ENCODE measurements at regions not wholly inside any gene's neighbourhood (a gene's known extent, or its start where the extent isn't known, plus 50 kb on each side); places are given as distances from the start of the nearest gene placed in this dataset.

- in situ Hi-C loops (cut with MboI; ENCODE audit: low sequenced_read_pairs, unreplicated experiment), result no loop called here
- no peak for DNase-seq (ENCODE audit: low spot score)
- TF ChIP-seq CTCF (IDR thresholded peaks at IDR 0.05; ENCODE audit: borderline replicate concordance, control extremely low read depth, extremely low read depth, insufficient read depth, missing control alignments), result no peak
These were observed 258.8 kb downstream of the PLPP3 start for GRCh38 chr1:56320464-56321149.

- no peak for TF ChIP-seq CTCF (IDR thresholded peaks at IDR 0.05; ENCODE audit: borderline replicate concordance, control extremely low read depth, extremely low read depth, insufficient read depth, missing control alignments)
- no peak for DNase-seq (ENCODE audit: low spot score)
- in situ Hi-C loops (cut with MboI; ENCODE audit: low sequenced_read_pairs, unreplicated experiment), result no loop called here
These were observed 261.6 kb downstream of the PLPP3 start for GRCh38 chr1:56317722-56318121.

- DNase-seq (ENCODE audit: low spot score), result no peak
- in situ Hi-C loops (cut with MboI; ENCODE audit: low sequenced_read_pairs, unreplicated experiment), result no loop called here
- TF ChIP-seq CTCF (IDR thresholded peaks at IDR 0.05; ENCODE audit: borderline replicate concordance, control extremely low read depth, extremely low read depth, insufficient read depth, missing control alignments), result no peak
These were observed 263.9 kb downstream of the PLPP3 start for GRCh38 chr1:56315293-56315942.

GRCh38 chr1:56313560-56313959 is 265.8 kb downstream of the PLPP3 start:
- no peak for DNase-seq (ENCODE audit: low spot score)
- in situ Hi-C loops (cut with MboI; ENCODE audit: low sequenced_read_pairs, unreplicated experiment), result no loop called here
- no peak for TF ChIP-seq CTCF (IDR thresholded peaks at IDR 0.05; ENCODE audit: borderline replicate concordance, control extremely low read depth, extremely low read depth, insufficient read depth, missing control alignments)

GRCh38 chr1:56311766-56312165 is 267.6 kb downstream of the PLPP3 start:
- TF ChIP-seq CTCF (IDR thresholded peaks at IDR 0.05; ENCODE audit: borderline replicate concordance, control extremely low read depth, extremely low read depth, insufficient read depth, missing control alignments), result no peak
- no peak for DNase-seq (ENCODE audit: low spot score)
- in situ Hi-C loops (cut with MboI; ENCODE audit: low sequenced_read_pairs, unreplicated experiment), result no loop called here

- DNase-seq (ENCODE audit: low spot score), result no peak
- in situ Hi-C loops (cut with MboI; ENCODE audit: low sequenced_read_pairs, unreplicated experiment), result no loop called here
- no peak for TF ChIP-seq CTCF (IDR thresholded peaks at IDR 0.05; ENCODE audit: borderline replicate concordance, control extremely low read depth, extremely low read depth, insufficient read depth, missing control alignments)
These were observed 268.4 kb downstream of the PLPP3 start for GRCh38 chr1:56310945-56311344.

Measured in GM13976 (cell line).